ENCODE measurements at regions not wholly inside any gene's neighbourhood (a gene's known extent, or its start where the extent isn't known, plus 50 kb on each side); places are given as distances from the start of the nearest gene placed in this dataset.

DNA sequence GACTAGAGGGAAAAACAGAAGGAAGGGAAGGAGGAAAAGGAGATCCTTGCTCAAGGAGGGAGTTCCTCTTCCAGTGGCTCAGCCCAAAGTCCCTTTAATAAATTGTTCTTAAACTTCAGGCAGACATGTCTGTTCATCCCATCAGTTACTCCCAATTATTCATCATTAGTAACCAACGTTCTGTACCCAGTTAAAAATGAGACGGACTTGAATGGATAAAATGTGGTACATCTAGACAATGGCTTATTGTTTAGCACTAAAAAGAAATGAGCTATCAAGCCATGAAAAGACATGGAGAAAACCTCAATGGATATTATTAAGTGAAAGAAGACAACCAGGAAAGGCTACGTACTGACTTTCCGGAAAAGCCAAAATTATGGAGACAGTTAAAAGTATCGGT, 50.8 kb upstream of the ACSL3 start:
- no peak for TF ChIP-seq ZNF274 (IDR thresholded peaks at IDR 0.05; ENCODE audit: low read depth, low read length)
- no peak for TF ChIP-seq YY1 (IDR thresholded peaks at IDR 0.05; ENCODE audit: insufficient read depth, insufficient read length)
- no peak for TF ChIP-seq SUZ12 (IDR thresholded peaks at IDR 0.05; ENCODE audit: extremely low read depth, insufficient read depth, insufficient read length)
